WTC11 (cell line): ENCODE measurements at regions not wholly inside any gene's neighbourhood (a gene's known extent, or its start where the extent isn't known, plus 50 kb on each side); places are given as distances from the start of the nearest gene placed in this dataset.

Experiments used
- CBFB ChIP-seq: sonication (generic); formaldehyde crosslinking; IDR thresholded peaks from 2 replicates; pipeline ENCODE4 v1.8.1; 2022; ENCODE audit warnings: mild to moderate bottlenecking, low read depth, missing genetic modification reagents
- CREB1 ChIP-seq: sonication (generic); formaldehyde crosslinking; IDR thresholded peaks from 2 replicates; pipeline ENCODE4 v1.8.0; 2023; ENCODE audit warnings: mild to moderate bottlenecking, missing genetic modification reagents
- CTCF ChIP-seq: fragments of 200-600 bp; IDR thresholded peaks from 2 replicates; pipeline ENCODE4 v1.8.0; 2022; ENCODE audit warnings: antibody characterized with exemption
- ETV6 ChIP-seq: sonication (generic); formaldehyde crosslinking; IDR thresholded peaks from 2 replicates; pipeline ENCODE4 v1.8.1; 2022; ENCODE audit warnings: mild to moderate bottlenecking, missing genetic modification reagents
- FOXK1 ChIP-seq: sonication (generic); formaldehyde crosslinking; IDR thresholded peaks from 2 replicates; pipeline ENCODE4 v1.8.0; 2022; ENCODE audit warnings: mild to moderate bottlenecking, moderate library complexity, missing genetic modification reagents
- HMGXB4 ChIP-seq: sonication (generic); formaldehyde crosslinking; IDR thresholded peaks from 2 replicates; pipeline ENCODE4 v1.8.1; 2023; ENCODE audit warnings: mild to moderate bottlenecking, moderate library complexity, missing genetic modification reagents
- IRF1 ChIP-seq: sonication (generic); formaldehyde crosslinking; IDR thresholded peaks from 2 replicates; pipeline ENCODE4 v1.8.0; 2023; ENCODE audit warnings: missing genetic modification reagents
- JUN ChIP-seq: sonication (generic); formaldehyde crosslinking; IDR thresholded peaks from 2 replicates; pipeline ENCODE4 v1.8.0; 2023; ENCODE audit warnings: mild to moderate bottlenecking, missing genetic modification reagents
- MAX ChIP-seq: sonication (generic); formaldehyde crosslinking; IDR thresholded peaks from 2 replicates; pipeline ENCODE4 v1.8.0; 2022; ENCODE audit warnings: mild to moderate bottlenecking, missing genetic modification reagents
- SOX15 ChIP-seq: fragments of 250-450 bp; sonication (Bioruptor Pico); IDR thresholded peaks from 2 replicates; pipeline ENCODE4 v1.9.0; 2021; ENCODE audit warnings: mild to moderate bottlenecking
- ZNF416 ChIP-seq: fragments of 250-450 bp; sonication (Bioruptor Pico); IDR thresholded peaks from 2 replicates; pipeline ENCODE4 v1.9.0; 2021; ENCODE audit warnings: mild to moderate bottlenecking, inconsistent platforms

GRCh38 chr3:166064476-166064875 lies 227.3 kb upstream of the BCHE start:
- TF ChIP-seq CBFB (CRISPR knock-in tag) (no peak), CTCF (no peak), JUN (CRISPR knock-in tag) (no peak), HMGXB4 (CRISPR knock-in tag) (no peak), FOXK1 (no peak), SOX15 (no peak), MAX (no peak), ETV6 (CRISPR knock-in tag) (no peak), IRF1 (CRISPR knock-in tag) (no peak), CREB1 (no peak), ZNF416 (CRISPR knock-in tag) (no peak)
